Endothelial cell of umbilical vein (primary cell): ENCODE measurements at regions not wholly inside any gene's neighbourhood (a gene's known extent, or its start where the extent isn't known, plus 50 kb on each side); places are given as distances from the start of the nearest gene placed in this dataset.
"Not testable (repeated sequence)": the region's sequence is repeated elsewhere in the genome, so short reads cannot be mapped to it uniquely, and the experiment has no call there.

Experiments
- BruUV-seq: library from RNA; stranded (reverse); fragments of 400-500 nt; replicated peaks from 2 replicates; lab custom pipeline; 2021; lab: Mats Ljungman, UMichigan
- CTCF ChIA-PET: fragments of 300-600, 350-600 bp; sonication (Branson Sonifier 250); formaldehyde crosslinking; loops from one replicate; lab custom pipeline; 2021; ENCODE audit warnings: antibody characterized with exemption, inconsistent platforms; lab: Charles Lee
- POLR2A ChIA-PET: fragments of 300-600, 350-600 bp; sonication (Branson Sonifier 250); formaldehyde crosslinking; loops from one replicate; lab custom pipeline; 2021; ENCODE audit warnings: antibody characterized with exemption, inconsistent platforms; lab: Charles Lee
- DNase-seq: peaks from one replicate; pipeline ENCODE4 v3.0.0-alpha.2; 2011; ENCODE audit warnings: low read depth, low spot score
- FAIRE-seq: peaks from 2 replicates; lab custom pipeline; 2011; peaks lifted over from hg19 to GRCh38; lab: Jason Lieb, UNC
- H2AFZ ChIP-seq: 2 replicates; pipeline ENCODE4 v1.6.0; 2012; ENCODE audit warnings: low read depth, low read length, control low read depth, inconsistent platforms
- H3K27ac ChIP-seq: 2 replicates; pipeline ENCODE4 v1.5.1; 2011; ENCODE audit warnings: low read depth, mild to moderate bottlenecking, control low read depth, low read length, moderate library complexity; ENCODE audit not compliant: insufficient read depth
- H3K27me3 ChIP-seq, 2 experiments: 2 replicates each; pipeline versions ENCODE4 v1.6.0 to v1.6.1; 2011; ENCODE audit warnings: low read length in 2 of 2, mixed read lengths in 1 of 2; ENCODE audit not compliant: control insufficient read depth in 2 of 2, insufficient read depth in 2 of 2
- H3K36me3 ChIP-seq, 2 experiments: 2 replicates in 1 of 2; 3 replicates in 1 of 2; pipeline ENCODE4 v1.5.1; 2011; ENCODE audit warnings: low read length in 2 of 2, mild to moderate bottlenecking in 1 of 2, moderate library complexity in 1 of 2; ENCODE audit not compliant: control insufficient read depth in 2 of 2, insufficient read depth in 2 of 2; ENCODE audit errors: extremely low read depth in 1 of 2
- H3K4me1 ChIP-seq: 3 replicates; pipeline ENCODE4 v1.5.1; 2011; ENCODE audit warnings: mild to moderate bottlenecking, low read length; ENCODE audit not compliant: control insufficient read depth, insufficient read depth; ENCODE audit errors: extremely low read depth
- H3K4me2 ChIP-seq: 2 replicates; pipeline ENCODE4 v1.6.1; 2011; ENCODE audit warnings: low read length, control low read depth, mixed read lengths; ENCODE audit not compliant: insufficient read depth
- H3K4me3 ChIP-seq, 3 experiments: fragments of 200-600 bp in 1 of 3; sonication (generic), shearing (Covaris generic) in 1 of 3; replicated peaks in 1 of 3; 2 replicates each; pipeline ENCODE4 v1.5.1; 2011 to 2016; ENCODE audit warnings: control low read depth in 3 of 3, low read length in 3 of 3, mild to moderate bottlenecking in 2 of 3, inconsistent platforms in 1 of 3, low read depth in 1 of 3, moderate library complexity in 1 of 3; ENCODE audit not compliant: insufficient read depth in 1 of 3
- H3K79me2 ChIP-seq: 2 replicates; pipeline ENCODE4 v1.6.0; 2012; ENCODE audit warnings: low read length, inconsistent platforms; ENCODE audit not compliant: control insufficient read depth, insufficient read depth
- H3K9ac ChIP-seq: replicated peaks from 2 replicates; pipeline ENCODE3; 2011; ENCODE audit warnings: low read length, control low read depth; ENCODE audit not compliant: insufficient read depth; ENCODE audit errors: extremely low read depth
- H3K9me1 ChIP-seq: replicated peaks from 3 replicates; pipeline ENCODE4 v1.6.0; 2011; ENCODE audit warnings: mild to moderate bottlenecking, low read length; ENCODE audit not compliant: control insufficient read depth, insufficient read depth; ENCODE audit errors: extremely low read depth
- H3K9me3 ChIP-seq: replicated peaks from 2 replicates; pipeline ENCODE4 v1.5.1; 2012; ENCODE audit warnings: low read length, inconsistent platforms; ENCODE audit not compliant: control insufficient read depth, insufficient read depth
- H4K20me1 ChIP-seq: replicated peaks from 2 replicates; pipeline ENCODE3; 2011; ENCODE audit warnings: mild to moderate bottlenecking, low read length; ENCODE audit not compliant: control insufficient read depth, insufficient read depth; ENCODE audit errors: extremely low read depth
- EZH2 ChIP-seq: IDR thresholded peaks from 2 replicates; pipeline ENCODE4 v1.6.1; 2012; ENCODE audit warnings: borderline replicate concordance, low read depth, mild to moderate bottlenecking, moderate library complexity, low read length, inconsistent platforms; ENCODE audit not compliant: severe bottlenecking
- FOS ChIP-seq: IDR thresholded peaks from 2 replicates; pipeline ENCODE4 v1.6.1; 2011; ENCODE audit warnings: mild to moderate bottlenecking, low read length, moderate library complexity, borderline replicate concordance; ENCODE audit not compliant: insufficient read depth
- JUN ChIP-seq: IDR thresholded peaks from 2 replicates; pipeline ENCODE4 v1.6.1; 2011; ENCODE audit warnings: borderline replicate concordance, low read depth; ENCODE audit not compliant: insufficient read length, insufficient read depth
- MYC ChIP-seq: IDR thresholded peaks from one replicate; pipeline ENCODE4 v1.6.1; 2011; ENCODE audit warnings: mild to moderate bottlenecking, low read depth, low read length
- POLR2A ChIP-seq: IDR thresholded peaks from 2 replicates; pipeline ENCODE4 v1.6.1; 2012; ENCODE audit warnings: low read depth, mild to moderate bottlenecking, control low read depth, low read length
- POLR2AphosphoS5 ChIP-seq: IDR thresholded peaks from 2 replicates; pipeline ENCODE4 v1.6.1; 2012; ENCODE audit warnings: low read depth, mild to moderate bottlenecking, control low read depth, low read length, moderate library complexity; ENCODE audit not compliant: insufficient read depth
- dilution Hi-C: fragments of 300-500 bp; cut with MboI; formaldehyde crosslinking; loops from one replicate; pipeline ENCODE4 v1.15.0; 2019; ENCODE audit warnings: low sequenced_read_pairs; ENCODE audit not compliant: extremely low pct_ligation_motif_present
- intact Hi-C: fragments of 100-400 bp; cut with micrococcal nuclease; formaldehyde crosslinking; loops from one replicate; pipeline ENCODE4 v1.10.0; 2022
- TF ChIP-seq, protein P1 (sequence below), 2 donors: IDR thresholded peaks; 1 replicate in 1 of 2; 2 replicates in 1 of 2; pipeline ENCODE4 v1.5.1; 2011; ENCODE audit warnings: low read length in 2 of 2, mild to moderate bottlenecking in 2 of 2, moderate library complexity in 2 of 2, control low read depth in 1 of 2, inconsistent platforms in 1 of 2, low read depth in 1 of 2; ENCODE audit not compliant: insufficient read depth in 1 of 2; ENCODE audit errors: extremely low read depth in 1 of 2
- TF ChIP-seq, protein P2 (sequence below): IDR thresholded peaks from 2 replicates; pipeline ENCODE4 v1.6.1; 2011; ENCODE audit not compliant: insufficient read depth, insufficient read length

DNA sequence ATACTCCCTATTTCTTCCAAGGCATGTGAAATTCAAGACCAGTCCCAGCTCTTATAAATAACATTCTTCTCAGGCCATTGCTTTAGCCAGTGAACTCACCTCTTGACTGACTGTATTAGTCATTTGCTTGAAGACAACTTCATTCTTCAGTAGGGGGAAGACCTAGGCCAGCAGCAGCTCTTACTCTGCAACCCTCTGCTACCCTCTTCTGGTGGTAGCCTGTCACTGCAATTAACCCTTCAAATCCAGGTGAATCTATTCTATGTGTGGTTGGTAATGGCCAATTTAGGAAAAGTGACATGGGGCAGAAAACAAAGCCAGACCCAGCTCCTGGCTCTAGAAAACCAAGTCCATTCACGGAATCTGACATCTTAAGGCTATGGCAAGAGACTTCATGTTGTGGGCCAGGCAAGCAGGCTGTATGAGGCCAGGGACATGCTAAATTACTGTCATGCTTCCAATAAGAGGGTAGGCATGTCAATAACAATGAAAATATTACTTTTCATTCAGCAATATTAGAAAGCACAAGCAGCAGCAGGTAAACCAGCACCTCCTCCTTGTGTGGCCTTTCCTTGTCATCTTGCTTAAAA is 317.9 kb upstream of the FOLH1 start:
- H4K20me1 ChIP-seq, H2AFZ ChIP-seq, H3K4me2 ChIP-seq, H3K36me3 ChIP-seq, H3K9me3 ChIP-seq, POLR2A ChIA-PET, H3K4me1 ChIP-seq, H3K4me3 ChIP-seq, CTCF ChIA-PET, H3K9me1 ChIP-seq, H3K9ac ChIP-seq, H3K27me3 ChIP-seq, H3K27ac ChIP-seq, BruUV-seq, dilution Hi-C loops, H3K79me2 ChIP-seq: not testable (repeated sequence)
- intact Hi-C loops: loop anchor here (1.0 to 10.0 kb wide), 4 partner anchors 152 to 1354 kb away; no protein-coding TSS in a partner anchor
- DNase-seq (peak; percentile 22), FAIRE-seq (peak; percentile 90)
- TF ChIP-seq, protein P1, sequence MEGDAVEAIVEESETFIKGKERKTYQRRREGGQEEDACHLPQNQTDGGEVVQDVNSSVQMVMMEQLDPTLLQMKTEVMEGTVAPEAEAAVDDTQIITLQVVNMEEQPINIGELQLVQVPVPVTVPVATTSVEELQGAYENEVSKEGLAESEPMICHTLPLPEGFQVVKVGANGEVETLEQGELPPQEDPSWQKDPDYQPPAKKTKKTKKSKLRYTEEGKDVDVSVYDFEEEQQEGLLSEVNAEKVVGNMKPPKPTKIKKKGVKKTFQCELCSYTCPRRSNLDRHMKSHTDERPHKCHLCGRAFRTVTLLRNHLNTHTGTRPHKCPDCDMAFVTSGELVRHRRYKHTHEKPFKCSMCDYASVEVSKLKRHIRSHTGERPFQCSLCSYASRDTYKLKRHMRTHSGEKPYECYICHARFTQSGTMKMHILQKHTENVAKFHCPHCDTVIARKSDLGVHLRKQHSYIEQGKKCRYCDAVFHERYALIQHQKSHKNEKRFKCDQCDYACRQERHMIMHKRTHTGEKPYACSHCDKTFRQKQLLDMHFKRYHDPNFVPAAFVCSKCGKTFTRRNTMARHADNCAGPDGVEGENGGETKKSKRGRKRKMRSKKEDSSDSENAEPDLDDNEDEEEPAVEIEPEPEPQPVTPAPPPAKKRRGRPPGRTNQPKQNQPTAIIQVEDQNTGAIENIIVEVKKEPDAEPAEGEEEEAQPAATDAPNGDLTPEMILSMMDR (IDR thresholded peaks at IDR 0.05; ENCODE audit: extremely low read depth in 1 of 2, insufficient read depth in 1 of 2, low read depth in 1 of 2, low read length in 2 of 2): peak; percentile 46 to 49

DNA sequence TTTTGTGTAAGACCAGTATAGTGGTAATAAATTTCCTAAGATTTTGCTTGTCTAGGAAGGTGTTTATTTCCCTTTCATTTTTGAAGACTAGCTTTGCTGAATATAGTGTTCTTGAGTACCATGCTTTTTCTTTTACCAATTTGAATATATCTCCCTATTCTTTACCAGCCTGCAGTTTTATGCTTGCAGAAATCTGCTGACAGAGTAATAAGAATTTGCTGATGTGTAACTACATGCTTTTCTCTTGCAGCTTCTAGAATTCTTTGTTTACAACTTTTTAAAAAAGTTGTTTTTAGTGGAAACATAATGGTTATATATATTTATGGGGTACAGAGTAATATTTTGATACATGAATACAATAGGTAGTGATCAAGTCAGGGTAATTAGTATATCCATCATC is 324.8 kb upstream of the FOLH1 start:
- DNase-seq: no peak
- Histone ChIP-seq H3K4me3 (no peak overlapping the region), H3K9ac (no peak overlapping the region), H3K4me1 (no peaks in the 10 kb centered on the region), H3K4me2 (no peak overlapping the region), H3K27me3 (no peaks in the 10 kb centered on the region), H3K9me3 (no peaks in the 10 kb centered on the region), H3K36me3 (no peaks in the 10 kb centered on the region), H3K9me1 (no peaks in the 10 kb centered on the region), H3K27ac (no peak overlapping the region), H3K79me2 (no peaks in the 10 kb centered on the region), H2AFZ (no peak overlapping the region), H4K20me1 (no peaks in the 10 kb centered on the region)
- no peak for FAIRE-seq
- intact Hi-C loops: no loop called here
- TF ChIP-seq, protein P1 (IDR thresholded peaks at IDR 0.05; ENCODE audit: extremely low read depth in 1 of 2, insufficient read depth in 1 of 2, low read depth in 1 of 2, low read length in 2 of 2): no peak
- TF ChIP-seq, protein P2, sequence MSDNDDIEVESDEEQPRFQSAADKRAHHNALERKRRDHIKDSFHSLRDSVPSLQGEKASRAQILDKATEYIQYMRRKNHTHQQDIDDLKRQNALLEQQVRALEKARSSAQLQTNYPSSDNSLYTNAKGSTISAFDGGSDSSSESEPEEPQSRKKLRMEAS: no peak
- TF ChIP-seq JUN (no peak), FOS (no peak), MYC (no peak), EZH2 (no peak), POLR2AphosphoS5 (no peak), POLR2A (no peak)
- ChIA-PET CTCF (no interaction called here), POLR2A (no interaction called here)
- dilution Hi-C loops: no loop called here
- no TSS peak for BruUV-seq
